GM23338 (cell line): ENCODE measurements at regions not wholly inside any gene's neighbourhood (a gene's known extent, or its start where the extent isn't known, plus 50 kb on each side); places are given as distances from the start of the nearest gene placed in this dataset.

Source experiments
- ATAC-seq: fragments of 200-7000 bp; cut with Tn5 transposase; 3 replicates; pipeline ENCODE4 v1.9.1; 2020
- DNase-seq: peaks from one replicate; pipeline ENCODE4 v3.0.0-alpha.2; 2015; ENCODE audit warnings: low spot score
- H2AFZ ChIP-seq: fragments of 200-600 bp; sonication (generic); 2 replicates; pipeline ENCODE4 v1.8.0; 2016; ENCODE audit warnings: antibody characterized with exemption, mild to moderate bottlenecking, moderate library complexity
- H3F3A ChIP-seq: fragments of 200-600 bp; sonication (generic); replicated peaks from 2 replicates; pipeline ENCODE4 v1.8.0; 2017; ENCODE audit warnings: antibody characterized with exemption, mixed run types, low read depth
- H3K27ac ChIP-seq: fragments of 200-600 bp; sonication (generic); 2 replicates; pipeline ENCODE4 v1.6.1; 2016; ENCODE audit warnings: low read depth
- H3K27me3 ChIP-seq: fragments of 200-600 bp; sonication (generic); 2 replicates; pipeline ENCODE4 v1.8.0; 2016; ENCODE audit warnings: mild to moderate bottlenecking, mixed run types, moderate library complexity; ENCODE audit not compliant: insufficient read depth
- H3K36me3 ChIP-seq: fragments of 200-600 bp; sonication (generic); 2 replicates; pipeline ENCODE4 v1.8.0; 2016; ENCODE audit warnings: mild to moderate bottlenecking; ENCODE audit not compliant: insufficient read depth
- H3K4me1 ChIP-seq: fragments of 200-600 bp; sonication (generic); 2 replicates; pipeline ENCODE4 v1.8.0; 2016; ENCODE audit warnings: mild to moderate bottlenecking, moderate library complexity; ENCODE audit not compliant: insufficient read depth
- H3K4me2 ChIP-seq: fragments of 200-600 bp; sonication (generic); 2 replicates; pipeline ENCODE4 v1.7.1; 2017; ENCODE audit warnings: mixed run types
- H3K4me3 ChIP-seq: fragments of 200-600 bp; sonication (generic); 2 replicates; pipeline ENCODE4 v1.6.1; 2016; ENCODE audit warnings: mixed run types
- H3K79me2 ChIP-seq: fragments of 200-600 bp; sonication (generic); replicated peaks from 2 replicates; pipeline ENCODE4 v1.8.0; 2017; ENCODE audit warnings: mild to moderate bottlenecking; ENCODE audit not compliant: insufficient read depth
- H3K9me2 ChIP-seq: fragments of 200-600 bp; sonication (generic); 2 replicates; pipeline ENCODE4 v1.8.0; 2017; ENCODE audit not compliant: insufficient read depth
- H4K20me1 ChIP-seq: fragments of 200-600 bp; sonication (generic); replicated peaks from 2 replicates; pipeline ENCODE4 v1.8.0; 2017; ENCODE audit warnings: mild to moderate bottlenecking; ENCODE audit not compliant: insufficient read depth
- H3K27ac Mint-ChIP-seq: 2 replicates; pipeline ENCODE4 v1.8.0; 2020; ENCODE audit warnings: inconsistent platforms, mild to moderate bottlenecking, moderate library complexity, mixed read lengths
- H3K27me3 Mint-ChIP-seq: 3 replicates; pipeline ENCODE4 v1.8.0; 2022; ENCODE audit warnings: low read depth, mild to moderate bottlenecking, moderate library complexity, mixed read lengths, inconsistent platforms; ENCODE audit not compliant: insufficient read depth, poor library complexity
- H3K36me3 Mint-ChIP-seq: 3 replicates; pipeline ENCODE4 v1.8.0; 2021; ENCODE audit warnings: low read depth, mild to moderate bottlenecking, inconsistent platforms, moderate library complexity, mixed read lengths
- H3K4me1 Mint-ChIP-seq: 3 replicates; pipeline ENCODE4 v1.8.0; 2020; ENCODE audit warnings: mild to moderate bottlenecking, inconsistent platforms, mixed read lengths
- H3K4me3 Mint-ChIP-seq: 3 replicates; pipeline ENCODE4 v1.8.0; 2021; ENCODE audit warnings: moderate library complexity, mild to moderate bottlenecking, inconsistent platforms, mixed read lengths
- H3K9me3 Mint-ChIP-seq: 3 replicates; pipeline ENCODE4 v1.8.0; 2020; ENCODE audit warnings: moderate library complexity, mild to moderate bottlenecking, inconsistent platforms, mixed read lengths
- CREB1 ChIP-seq: fragments of 250-450 bp; sonication (Bioruptor Pico); IDR thresholded peaks from 2 replicates; pipeline ENCODE4 v1.5.0; 2020; ENCODE audit warnings: low read depth, mild to moderate bottlenecking, moderate library complexity
- CTCF ChIP-seq, 2 experiments: fragments of 200-600 bp in 1 of 2; sonication (generic) in 1 of 2; conservative IDR thresholded peaks; 2 replicates each; pipeline versions ENCODE4 v1.5.1 to v1.6.1; 2016 to 2017; ENCODE audit warnings: antibody characterized with exemption in 2 of 2, low read depth in 2 of 2, mild to moderate bottlenecking in 2 of 2, moderate library complexity in 1 of 2
- ETS1 ChIP-seq: IDR thresholded peaks from 2 replicates; pipeline ENCODE4 v1.6.1; 2016; ENCODE audit warnings: antibody characterized with exemption
- EZH2 ChIP-seq: fragments of 200-600 bp; sonication (generic); IDR thresholded peaks from one replicate; pipeline ENCODE4 v1.8.0; 2017; ENCODE audit warnings: antibody characterized with exemption, mild to moderate bottlenecking, low read depth; ENCODE audit not compliant: unreplicated experiment
- EZH2phosphoT487 ChIP-seq: fragments of 200-600 bp; sonication (generic); IDR thresholded peaks from one replicate; pipeline ENCODE4 v1.8.1; 2018; ENCODE audit warnings: antibody characterized with exemption; ENCODE audit not compliant: unreplicated experiment
- JUNB ChIP-seq: IDR thresholded peaks from one replicate; pipeline ENCODE4 v1.6.1; 2016; ENCODE audit warnings: antibody characterized with exemption; ENCODE audit not compliant: unreplicated experiment
- NANOG ChIP-seq: IDR thresholded peaks from 2 replicates; pipeline ENCODE4 v1.6.1; 2016; ENCODE audit warnings: antibody characterized with exemption, borderline replicate concordance
- POLR2AphosphoS5 ChIP-seq: IDR thresholded peaks from 2 replicates; pipeline ENCODE4 v1.6.1; 2016; ENCODE audit warnings: antibody characterized with exemption, low read depth
- REST ChIP-seq: IDR thresholded peaks from one replicate; pipeline ENCODE4 v1.6.1; 2018; ENCODE audit warnings: antibody characterized with exemption; ENCODE audit not compliant: unreplicated experiment
- STAT1 ChIP-seq: IDR thresholded peaks from one replicate; pipeline ENCODE4 v1.6.1; 2016; ENCODE audit warnings: antibody characterized with exemption; ENCODE audit not compliant: unreplicated experiment
- ZNF114 ChIP-seq: fragments of 250-450 bp; sonication (Bioruptor Pico); IDR thresholded peaks from 2 replicates; pipeline ENCODE4 v1.5.0; 2020; ENCODE audit warnings: mild to moderate bottlenecking, moderate library complexity
- ZNF331 ChIP-seq: fragments of 250-450 bp; sonication (Bioruptor Pico); IDR thresholded peaks from 2 replicates; pipeline ENCODE4 v1.5.0; 2020; ENCODE audit warnings: low read depth, mild to moderate bottlenecking, moderate library complexity
- ZNF462 ChIP-seq: fragments of 250-450 bp; sonication (Bioruptor Pico); IDR thresholded peaks from 2 replicates; pipeline ENCODE4 v1.5.0; 2020; ENCODE audit warnings: mild to moderate bottlenecking, moderate library complexity

GRCh38 chr2:19138264-19138825, 220.1 kb downstream of the OSR1 start:
- Histone ChIP-seq H3F3A (no peaks in the 10 kb centered on the region), H3K4me2 (no peak overlapping the region), H3K79me2 (no peaks in the 10 kb centered on the region), H3K4me1 (peaks cover 8% of the 10 kb centered on the region; the same call in 1 of the 2 replicates), H2AFZ (peak overlapping the region; percentile 61; the same call in 1 of the 2 replicates), H3K27ac (no peak overlapping the region), H3K9me2 (0 out of 2 replicates have a peak, but pooled peaks cover 10% of the 10 kb centered on the region), H4K20me1 (no peaks in the 10 kb centered on the region), H3K36me3 (no peaks in the 10 kb centered on the region), H3K27me3 (no peaks in the 10 kb centered on the region), H3K4me3 (no peak overlapping the region)
- no peaks in the 10 kb centered on the region for H3K36me3 Mint-ChIP-seq
- peaks cover 23% of the 10 kb centered on the region; the same call in 2 of the 3 replicates for H3K4me1 Mint-ChIP-seq
- no peaks in the 10 kb centered on the region for H3K9me3 Mint-ChIP-seq
- TF ChIP-seq EZH2 (no peak), POLR2AphosphoS5 (no peak), ZNF331 (no peak), REST (no peak), ZNF462 (CRISPR knock-in tag) (no peak), EZH2phosphoT487 (no peak), JUNB (no peak), CREB1 (CRISPR knock-in tag) (no peak), STAT1 (no peak), ZNF114 (CRISPR knock-in tag) (no peak), ETS1 (no peak), NANOG (no peak), CTCF (conservative IDR thresholded peaks at IDR 0.05; ENCODE audit: low read depth in 2 of 2) (no peak)
- ATAC-seq, result peak; percentile 55
- H3K4me3 Mint-ChIP-seq, result no peak overlapping the region
- H3K27me3 Mint-ChIP-seq, result no peaks in the 10 kb centered on the region
- peak; percentile 5 for DNase-seq
- peak overlapping the region; percentile 79 for H3K27ac Mint-ChIP-seq
